ENCODE measurements at regions not wholly inside any gene's neighbourhood (a gene's known extent, or its start where the extent isn't known, plus 50 kb on each side); places are given as distances from the start of the nearest gene placed in this dataset.

GRCh38 chr7:18320971-18321567 lies 174.5 kb upstream of the HDAC9 start:
- DNase-seq = no peak

GRCh38 chr7:18330548-18330947 lies 165.0 kb upstream of the HDAC9 start:
- no peak for DNase-seq

- no peak for DNase-seq
These were observed 158.9 kb upstream of the HDAC9 start for GRCh38 chr7:18336626-18337025.

- DNase-seq = no peak
These were observed 158.3 kb upstream of the HDAC9 start for GRCh38 chr7:18337048-18337809.

GRCh38 chr7:18338910-18339523 lies 156.5 kb upstream of the HDAC9 start:
- DNase-seq = no peak

GRCh38 chr7:18341756-18342155 lies 153.8 kb upstream of the HDAC9 start:
- no peak for DNase-seq

GRCh38 chr7:18343047-18343446 lies 152.5 kb upstream of the HDAC9 start:
- DNase-seq = no peak

- no peak for DNase-seq
These were observed 151.0 kb upstream of the HDAC9 start for GRCh38 chr7:18344536-18344935.

- DNase-seq = peak in 1 of 2 experiments; percentile 7
These were observed 149.8 kb upstream of the HDAC9 start for GRCh38 chr7:18345641-18346234.

- DNase-seq = no peak
These were observed 148.4 kb upstream of the HDAC9 start for GRCh38 chr7:18347170-18347569.

GRCh38 chr7:18350678-18351077 lies 144.9 kb upstream of the HDAC9 start:
- no peak for DNase-seq

GRCh38 chr7:18352339-18353255 lies 143.0 kb upstream of the HDAC9 start:
- no peak for DNase-seq

GRCh38 chr7:18353339-18353738 lies 142.2 kb upstream of the HDAC9 start:
- no peak for DNase-seq

- no peak for DNase-seq
These were observed 141.2 kb upstream of the HDAC9 start for GRCh38 chr7:18354108-18355085.

GRCh38 chr7:18356191-18356645 lies 139.3 kb upstream of the HDAC9 start:
- DNase-seq = no peak

- DNase-seq = no peak
These were observed 137.9 kb upstream of the HDAC9 start for GRCh38 chr7:18357691-18358090.

- DNase-seq = no peak
These were observed 133.8 kb upstream of the HDAC9 start for GRCh38 chr7:18361756-18362155.

- no peak for DNase-seq
These were observed 131.7 kb upstream of the HDAC9 start for GRCh38 chr7:18363751-18364380.

- DNase-seq = no peak
These were observed 131.2 kb upstream of the HDAC9 start for GRCh38 chr7:18364396-18364795.

- DNase-seq = no peak
These were observed 129.2 kb upstream of the HDAC9 start for GRCh38 chr7:18366394-18366793.

- DNase-seq = no peak
These were observed 126.5 kb upstream of the HDAC9 start for GRCh38 chr7:18369011-18369410.

Data from stimulated activated CD4-positive, alpha-beta T cell treated with anti-CD3 and anti-CD28 coated beads, Interleukin-4, amount 100 ng/mL, for 4 hours (primary cell).